ENCODE measurements at regions not wholly inside any gene's neighbourhood (a gene's known extent, or its start where the extent isn't known, plus 50 kb on each side); places are given as distances from the start of the nearest gene placed in this dataset.
A peak's percentile ranks its signal among the peaks of the same experiment; 100 is the strongest.

- DNase-seq = no peak
Measured at GRCh38 chr9:99592834-99593574, 228.7 kb upstream of the NR4A3 start.

GRCh38 chr9:99593610-99594009 lies 228.1 kb upstream of the NR4A3 start:
- no peak for DNase-seq

GRCh38 chr9:99594056-99594780 lies 227.5 kb upstream of the NR4A3 start:
- no peak for DNase-seq

DNA sequence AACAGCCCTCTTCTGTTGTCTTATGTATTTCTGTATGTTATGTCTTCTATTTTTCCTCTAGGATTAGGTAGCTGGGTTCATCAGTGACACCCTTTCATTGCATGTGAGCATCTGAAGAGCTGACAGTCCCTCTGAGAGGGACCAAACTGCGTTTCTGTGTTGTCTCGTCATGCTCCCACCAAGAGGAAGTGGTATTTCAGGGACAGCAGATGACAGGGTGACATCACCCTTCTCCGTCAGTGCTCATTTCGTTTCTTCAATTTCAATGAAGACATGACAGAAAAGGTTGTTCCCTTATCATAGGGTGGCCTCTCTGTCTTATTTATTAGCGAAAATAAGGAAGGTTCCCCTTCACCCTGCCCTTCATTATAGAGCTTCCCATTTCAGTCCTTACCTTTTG lies 225.9 kb upstream of the NR4A3 start:
- DNase-seq = no peak

GRCh38 chr9:99601571-99602111 lies 220.0 kb upstream of the NR4A3 start:
- peak; percentile 9 for DNase-seq

- no peak for DNase-seq
Measured at GRCh38 chr9:99602854-99603253, 218.8 kb upstream of the NR4A3 start.

DNA sequence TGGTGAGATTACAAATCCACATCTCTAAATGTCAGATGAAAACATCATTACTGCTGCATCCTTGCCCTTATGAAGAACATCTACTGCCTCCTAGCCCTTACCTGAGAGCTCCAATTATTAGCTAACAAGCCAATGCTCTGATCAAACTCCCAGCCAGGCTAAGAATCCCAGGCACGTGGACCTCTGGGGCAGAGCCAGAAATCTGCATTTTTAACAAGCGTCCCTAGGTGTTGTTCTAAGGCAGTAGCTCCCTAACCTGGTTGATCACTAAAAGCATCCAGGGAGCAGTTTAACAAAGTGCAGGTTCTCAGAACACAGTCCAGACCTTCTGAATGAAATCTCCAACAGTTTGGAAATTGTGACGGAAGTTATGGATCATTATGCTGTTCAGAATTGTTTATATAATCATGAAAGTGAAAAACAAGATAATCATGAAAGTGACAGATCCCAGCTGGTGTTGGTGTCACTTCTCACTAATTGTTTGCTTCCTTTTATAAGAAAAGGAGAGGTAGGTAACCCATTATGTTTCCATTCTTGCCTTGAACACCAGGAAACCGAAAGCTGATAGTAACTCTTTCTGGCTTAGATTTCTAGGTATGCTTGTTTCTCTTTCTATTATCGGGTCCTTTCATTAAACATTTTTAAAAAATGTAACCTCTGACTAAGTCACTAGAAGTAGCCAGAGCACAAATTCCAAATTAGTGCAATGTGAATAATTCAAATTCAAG lies 216.5 kb upstream of the NR4A3 start:
- no peak for DNase-seq

DNA sequence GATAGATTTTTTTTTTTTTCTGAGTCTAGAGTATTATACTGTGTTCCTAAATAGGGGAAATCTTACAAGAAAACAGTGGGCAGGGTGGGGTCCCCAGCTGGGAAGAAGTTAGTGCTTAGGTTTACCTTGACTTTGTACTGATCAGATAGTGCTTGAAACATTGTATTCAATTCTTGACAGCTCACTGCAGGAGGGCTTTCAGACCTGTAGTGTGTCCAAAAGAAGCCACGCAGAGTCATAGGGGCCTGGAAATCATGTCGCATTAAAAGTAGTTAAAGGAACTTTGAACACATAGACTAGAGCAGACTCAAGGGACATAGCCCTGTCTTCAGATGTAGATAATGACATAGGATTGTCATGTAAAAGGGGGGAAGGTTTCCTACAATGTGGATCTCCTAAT lies 215.4 kb upstream of the NR4A3 start:
- no peak for DNase-seq

DNA sequence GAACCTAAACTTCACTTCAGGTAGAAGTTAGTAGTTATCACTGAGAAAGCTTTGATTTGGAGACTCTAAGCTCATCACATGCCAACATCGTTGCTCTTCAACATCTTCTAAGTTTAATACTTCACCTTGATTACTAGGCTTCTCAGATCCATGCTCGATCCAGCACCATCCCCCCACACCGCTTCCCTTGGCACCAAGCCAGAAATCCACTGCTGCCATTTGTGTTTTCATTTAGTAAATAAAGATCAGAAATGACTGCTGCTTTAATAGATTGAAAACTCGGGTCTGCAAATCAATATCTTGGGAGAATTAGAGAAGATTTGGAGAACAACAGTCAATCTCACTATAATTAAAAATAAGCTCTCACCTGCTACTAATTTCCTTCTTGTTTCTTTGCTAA lies 214.7 kb upstream of the NR4A3 start:
- no peak for DNase-seq

DNA sequence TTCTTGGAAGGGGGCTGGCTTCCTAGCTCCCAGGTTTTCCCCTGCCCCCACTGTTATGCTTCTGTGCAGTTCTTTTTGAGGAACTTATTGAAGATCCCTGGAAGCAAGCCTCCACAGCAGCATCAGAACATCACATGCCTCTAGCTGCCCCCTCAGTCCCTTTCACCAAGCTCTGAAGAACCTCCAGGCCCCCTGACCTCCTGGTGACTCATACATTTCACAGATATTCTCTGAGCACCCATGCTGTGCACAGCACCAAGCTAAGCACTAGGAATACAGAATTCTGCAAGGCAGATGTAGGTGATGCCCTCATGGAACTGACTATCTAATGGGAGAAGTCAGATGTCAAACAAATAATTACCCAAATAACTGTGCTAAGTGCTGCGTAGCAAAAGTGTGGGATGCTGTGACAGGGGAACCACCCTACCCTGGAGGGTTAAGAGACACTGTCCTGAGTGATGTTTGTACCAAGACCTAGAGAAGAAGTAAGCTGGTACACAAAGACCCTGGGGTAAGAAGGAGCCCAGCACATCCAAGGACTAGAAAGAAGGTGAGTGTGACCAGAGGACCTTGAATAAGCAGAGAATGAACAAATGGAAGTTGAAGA lies 213.7 kb upstream of the NR4A3 start:
- peak; percentile 6 for DNase-seq

- DNase-seq = no peak
Measured at GRCh38 chr9:99614341-99614740, 207.3 kb upstream of the NR4A3 start.

- no peak for DNase-seq
Measured at GRCh38 chr9:99621040-99621439, 200.6 kb upstream of the NR4A3 start.

GRCh38 chr9:99622679-99623078 lies 199.0 kb upstream of the NR4A3 start:
- DNase-seq = no peak

DNA sequence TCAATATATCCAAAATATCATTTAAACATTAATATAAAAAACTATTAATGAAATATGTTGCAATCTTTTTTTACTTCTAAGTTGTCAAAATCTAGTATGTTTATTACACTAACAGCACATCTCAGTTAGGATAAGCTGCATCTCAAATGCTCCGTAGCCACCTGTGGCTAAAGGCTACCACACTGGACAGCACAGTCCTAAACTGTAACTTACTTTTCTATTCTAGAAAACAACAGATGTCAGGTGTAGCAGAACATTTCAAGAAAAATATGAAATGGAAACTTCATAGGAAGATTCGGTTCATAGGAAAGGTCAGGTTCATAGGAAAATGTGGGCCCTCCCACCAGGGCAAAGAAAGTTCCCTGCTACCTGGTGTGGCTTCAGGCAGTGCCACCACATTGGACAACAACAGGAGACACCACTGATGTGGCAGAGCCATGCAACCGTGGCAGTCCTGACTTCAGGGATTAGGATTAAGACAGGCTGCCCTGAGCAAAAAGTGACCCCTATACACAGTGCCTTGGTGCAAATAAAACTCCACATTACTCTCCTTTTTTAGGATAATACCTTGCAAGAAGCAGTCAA lies 197.8 kb upstream of the NR4A3 start:
- no peak for DNase-seq

GRCh38 chr9:99624499-99625233 lies 197.0 kb upstream of the NR4A3 start:
- DNase-seq = no peak

- no peak for DNase-seq
Measured at GRCh38 chr9:99626426-99626825, 195.3 kb upstream of the NR4A3 start.

GRCh38 chr9:99628285-99628684 lies 193.4 kb upstream of the NR4A3 start:
- no peak for DNase-seq

DNA sequence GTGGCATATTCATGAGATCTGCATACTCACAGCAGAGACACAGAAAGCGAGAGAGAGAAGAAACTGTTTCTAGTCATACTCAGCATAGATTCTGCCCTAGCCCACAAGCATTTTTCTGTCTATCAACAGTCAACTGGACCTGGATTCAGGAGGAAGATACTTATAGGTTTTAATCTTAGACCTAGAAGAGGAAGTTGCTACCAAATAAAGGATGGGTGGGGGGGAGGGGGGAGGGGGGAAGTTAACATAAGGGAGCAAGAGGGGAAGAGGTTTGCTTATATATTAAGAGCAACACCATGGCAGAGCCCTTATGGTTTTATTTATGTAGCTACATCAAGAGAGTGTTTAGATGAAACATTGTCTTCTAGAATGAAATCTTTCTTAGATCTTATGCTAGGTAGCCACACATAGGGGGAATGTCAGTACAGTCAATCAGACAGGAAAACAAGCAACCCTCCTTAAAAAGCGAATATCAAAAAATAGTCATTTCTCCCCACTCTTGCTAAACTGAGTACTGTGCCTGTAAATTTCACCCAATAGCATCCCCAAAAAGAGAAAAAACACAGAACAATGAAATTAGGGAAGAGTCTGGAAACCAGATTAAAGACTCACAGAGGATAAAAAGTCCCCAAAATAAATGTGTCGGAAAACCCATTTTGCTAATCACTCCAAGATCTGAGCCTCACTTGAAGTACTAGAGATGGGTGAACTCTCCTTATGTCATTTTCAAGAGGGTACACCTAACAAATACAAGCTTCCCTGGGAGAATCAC lies 192.7 kb upstream of the NR4A3 start:
- DNase-seq = no peak

DNA sequence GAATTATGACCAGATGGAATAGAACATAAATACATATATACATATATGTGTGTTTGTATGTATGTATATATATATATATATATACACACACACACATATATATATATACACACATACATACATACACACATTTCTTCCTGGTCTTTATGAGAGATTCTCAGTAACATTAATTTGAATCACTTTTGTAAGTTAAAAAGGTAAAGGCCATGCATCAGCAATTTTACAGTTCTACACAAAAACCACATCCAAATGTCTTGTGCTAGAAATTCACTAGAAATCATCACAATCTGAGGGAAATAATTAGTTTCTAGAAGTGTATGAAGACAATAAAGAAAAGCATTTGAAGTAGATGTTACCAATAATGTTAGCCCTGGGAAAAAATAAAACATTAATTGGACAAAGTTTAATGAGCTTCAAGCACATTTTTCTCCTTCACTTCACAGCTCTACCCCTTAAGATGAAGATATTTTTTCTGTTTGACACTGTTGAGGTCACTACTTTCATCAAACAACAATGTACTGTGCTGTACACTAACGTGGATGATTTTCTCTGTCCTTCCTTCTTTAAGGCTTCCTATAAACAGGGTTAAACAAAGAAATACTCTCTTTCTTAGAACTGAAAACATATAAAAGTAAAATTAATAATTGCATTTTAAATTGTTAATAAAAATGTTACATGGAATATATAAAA lies 189.2 kb upstream of the NR4A3 start:
- DNase-seq = no peak

- no peak for DNase-seq
Measured at GRCh38 chr9:99633265-99633664, 188.4 kb upstream of the NR4A3 start.

All from fibroblast of skin of abdomen (primary cell).